GM12865 (cell line): ENCODE measurements at regions not wholly inside any gene's neighbourhood (a gene's known extent, or its start where the extent isn't known, plus 50 kb on each side); places are given as distances from the start of the nearest gene placed in this dataset.

Experiments used
- DNase-seq: peaks from one replicate; pipeline ENCODE4 v3.0.0; 2010; ENCODE audit warnings: low read depth
- H3K4me3 ChIP-seq: 2 replicates; pipeline ENCODE4 v1.5.1; 2011; ENCODE audit warnings: mild to moderate bottlenecking, low read depth, low read length, control low read depth
- CTCF ChIP-seq: IDR thresholded peaks from 2 replicates; pipeline ENCODE4 v1.5.1; 2011; ENCODE audit warnings: low read length, control low read depth, low read depth, inconsistent platforms; ENCODE audit not compliant: insufficient read depth; ENCODE audit errors: missing control alignments

DNA sequence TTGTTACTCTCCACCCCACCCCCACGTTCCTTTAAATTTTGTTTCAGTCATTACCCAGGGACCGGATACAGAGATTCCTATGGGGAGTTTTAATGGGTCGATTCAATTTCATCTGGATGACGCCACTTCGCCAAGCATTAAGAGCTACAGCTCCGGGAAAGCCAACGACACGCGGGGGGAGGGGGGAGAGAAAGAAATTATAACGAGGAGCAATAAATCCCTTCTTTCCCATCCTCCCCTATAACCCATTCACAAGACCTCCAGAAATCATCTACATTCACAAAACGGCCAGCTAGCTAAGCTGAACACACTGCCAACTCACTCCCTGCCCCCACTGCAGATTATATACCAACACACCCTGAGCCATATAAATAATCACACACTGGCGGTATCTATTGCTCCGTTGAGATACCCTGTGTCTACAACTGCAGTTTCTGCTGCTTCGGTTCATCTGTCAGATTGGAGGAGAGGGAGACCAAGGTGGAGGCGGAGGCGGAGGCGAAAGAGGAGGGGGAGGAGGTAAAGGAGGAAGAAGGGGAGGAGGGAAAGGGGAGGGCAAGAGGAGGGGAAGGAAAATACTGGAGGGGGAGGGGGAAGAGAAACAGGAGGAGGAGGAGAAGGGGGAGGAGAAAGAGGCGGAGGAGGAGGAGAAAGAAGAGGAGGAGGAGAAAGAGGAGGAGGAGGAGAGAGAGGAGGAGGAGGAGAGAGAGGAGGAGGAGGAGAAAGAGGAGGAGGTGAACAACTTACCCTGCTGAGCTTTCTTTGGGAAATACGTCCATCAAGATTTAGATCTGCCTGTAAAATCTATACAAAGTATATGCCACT is 113.9 kb upstream of the VAMP7 start:
- TF ChIP-seq CTCF: no peak
- no peak for DNase-seq
- no peak overlapping the region for H3K4me3 ChIP-seq

- no peak for DNase-seq
- TF ChIP-seq CTCF: no peak
- no peak overlapping the region for H3K4me3 ChIP-seq
Observed at GRCh38 chrX:155766321-155766720, 114.8 kb upstream of the VAMP7 start.

GRCh38 chrX:155761185-155761584 is 120.0 kb upstream of the VAMP7 start:
- no peak overlapping the region for H3K4me3 ChIP-seq
- DNase-seq: no peak
- TF ChIP-seq CTCF: no peak

- H3K4me3 ChIP-seq: no peak overlapping the region
- TF ChIP-seq CTCF: no peak
- no peak for DNase-seq
Observed at GRCh38 chrX:155757046-155757759, 123.9 kb upstream of the VAMP7 start.

DNA sequence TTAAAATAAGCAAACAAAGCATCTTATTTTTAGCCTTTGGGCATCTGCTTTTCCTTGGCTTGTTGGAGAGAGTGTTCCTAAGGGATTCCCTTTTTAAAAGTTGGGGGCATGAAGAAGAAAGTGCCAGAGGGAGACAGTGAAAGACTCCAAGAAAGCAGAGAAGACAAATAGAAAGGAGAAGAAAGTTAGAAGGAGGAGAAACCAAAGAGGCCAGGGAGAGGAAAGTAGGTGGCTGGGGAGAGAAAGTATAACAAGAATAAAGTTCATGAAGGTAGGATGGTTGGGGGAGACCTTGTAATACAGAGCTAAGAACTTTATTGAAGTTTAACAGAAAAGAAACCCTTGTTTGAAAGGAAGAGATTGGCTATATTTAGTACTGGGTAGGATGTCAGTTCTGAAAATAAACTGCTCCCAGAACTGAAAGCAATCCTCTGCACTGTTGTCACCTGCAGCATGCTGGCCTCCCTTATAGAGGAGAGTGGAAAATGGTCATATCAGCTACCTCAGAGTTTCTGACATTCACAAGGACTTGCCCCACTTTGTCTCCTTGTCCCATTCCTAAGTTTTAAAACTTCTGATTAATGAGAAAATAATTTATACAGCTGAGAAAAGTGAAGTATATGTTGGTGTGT is 125.3 kb upstream of the VAMP7 start:
- H3K4me3 ChIP-seq: no peak overlapping the region

GRCh38 chrX:155751131-155751530 is 130.0 kb upstream of the VAMP7 start:
- H3K4me3 ChIP-seq: no peak overlapping the region
- TF ChIP-seq CTCF: no peak
- no peak for DNase-seq

More for the DNA sequence above, 125.3 kb upstream of the VAMP7 start:
- TF ChIP-seq CTCF: no peak
- DNase-seq: no peak
